CD14-positive monocyte (primary cell): ENCODE measurements at regions not wholly inside any gene's neighbourhood (a gene's known extent, or its start where the extent isn't known, plus 50 kb on each side); places are given as distances from the start of the nearest gene placed in this dataset.

Experiments used
- DNase-seq, 3 donors: peaks; one replicate each; pipeline ENCODE4 v3.0.0-alpha.2; 2011 to 2022
- H2AFZ ChIP-seq: 2 replicates; pipeline ENCODE4 v1.6.0; 2012; ENCODE audit warnings: mild to moderate bottlenecking, low read depth, low read length, inconsistent platforms; ENCODE audit not compliant: insufficient read depth, poor library complexity, severe bottlenecking
- H3K27ac ChIP-seq, 2 donors: 1 replicate in 1 of 2; 2 replicates in 1 of 2; pipeline ENCODE4 v1.5.1; 2012 to 2013; ENCODE audit warnings: low read length in 2 of 2, control low read depth in 1 of 2, inconsistent platforms in 1 of 2, low read depth in 1 of 2, mild to moderate bottlenecking in 1 of 2
- H3K27me3 ChIP-seq, 2 donors: one replicate each; pipeline versions ENCODE4 v1.6.0 to v1.6.1; 2011 to 2013; ENCODE audit warnings: low read length in 2 of 2; ENCODE audit not compliant: control insufficient read depth in 2 of 2, insufficient read depth in 2 of 2
- H3K36me3 ChIP-seq, 2 donors: replicated peaks in 1 of 2; 1 replicate in 1 of 2; 2 replicates in 1 of 2; pipeline versions ENCODE4 v1.5.1 to v1.6.1; 2012 to 2013; ENCODE audit warnings: low read length in 2 of 2, control low read depth in 1 of 2, inconsistent platforms in 1 of 2, mild to moderate bottlenecking in 1 of 2; ENCODE audit not compliant: insufficient read depth in 2 of 2, control insufficient read depth in 1 of 2
- H3K4me1 ChIP-seq, 2 donors: 1 replicate in 1 of 2; 2 replicates in 1 of 2; pipeline versions ENCODE4 v1.5.1 to v1.6.1; 2012 to 2013; ENCODE audit warnings: low read length in 2 of 2, control low read depth in 1 of 2, inconsistent platforms in 1 of 2, mild to moderate bottlenecking in 1 of 2, moderate library complexity in 1 of 2; ENCODE audit not compliant: insufficient read depth in 2 of 2, control insufficient read depth in 1 of 2
- H3K4me2 ChIP-seq: replicated peaks from 2 replicates; pipeline ENCODE3; 2012; ENCODE audit warnings: low read length, moderate library complexity, mild to moderate bottlenecking; ENCODE audit not compliant: poor library complexity, severe bottlenecking; ENCODE audit errors: extremely low read depth
- H3K4me3 ChIP-seq, 3 experiments: fragments of 200-600 bp in 1 of 3; sonication (generic) in 1 of 3; replicated peaks in 1 of 3; 1 replicate in 2 of 3; 2 replicates in 1 of 3; pipeline ENCODE4 v1.5.1; 2011 to 2013; ENCODE audit warnings: low read length in 3 of 3, mild to moderate bottlenecking in 3 of 3, control low read depth in 2 of 3, low read depth in 2 of 3, inconsistent platforms in 1 of 3, moderate library complexity in 1 of 3
- H3K79me2 ChIP-seq: 2 replicates; pipeline ENCODE4 v1.6.0; 2012; ENCODE audit warnings: mild to moderate bottlenecking, control low read depth, inconsistent platforms, low read length, moderate library complexity; ENCODE audit not compliant: insufficient read depth
- H3K9ac ChIP-seq: 2 replicates; pipeline ENCODE4 v1.6.0; 2017; ENCODE audit warnings: low read length, mild to moderate bottlenecking; ENCODE audit not compliant: insufficient read depth, poor library complexity, severe bottlenecking
- H3K9me3 ChIP-seq, 2 donors: replicated peaks in 1 of 2; 1 replicate in 1 of 2; 2 replicates in 1 of 2; pipeline versions ENCODE4 v1.5.1 to v1.6.1; 2012 to 2013; ENCODE audit warnings: low read length in 2 of 2, control low read depth in 1 of 2; ENCODE audit not compliant: control insufficient read depth in 1 of 2, insufficient read depth in 1 of 2
- H4K20me1 ChIP-seq: 2 replicates; pipeline ENCODE4 v1.6.0; 2012; ENCODE audit warnings: mild to moderate bottlenecking, low read length, control low read depth, moderate library complexity; ENCODE audit not compliant: insufficient read depth
- H3K27ac Mint-ChIP-seq, 7 donors: one replicate each; pipeline ENCODE4 v1.8.0; 2020; ENCODE audit warnings: mild to moderate bottlenecking in 7 of 7, mixed read lengths in 7 of 7, moderate library complexity in 6 of 7, inconsistent platforms in 2 of 7
- H3K27me3 Mint-ChIP-seq, 3 donors: one replicate each; pipeline ENCODE4 v1.8.0; 2021 to 2022; ENCODE audit warnings: low read depth in 3 of 3, mild to moderate bottlenecking in 3 of 3, mixed read lengths in 3 of 3, moderate library complexity in 3 of 3, inconsistent platforms in 1 of 3
- H3K36me3 Mint-ChIP-seq, 2 donors: one replicate each; pipeline ENCODE4 v1.8.0; 2020; ENCODE audit warnings: mixed read lengths in 2 of 2, inconsistent platforms in 1 of 2, mild to moderate bottlenecking in 1 of 2
- H3K4me1 Mint-ChIP-seq: one replicate; pipeline ENCODE4 v1.8.0; 2020; ENCODE audit warnings: mild to moderate bottlenecking, mixed read lengths
- H3K4me3 Mint-ChIP-seq, 2 donors: one replicate each; pipeline ENCODE4 v1.8.0; 2020; ENCODE audit warnings: mild to moderate bottlenecking in 2 of 2, mixed read lengths in 2 of 2, moderate library complexity in 1 of 2
- H3K9me3 Mint-ChIP-seq, 7 donors: one replicate each; pipeline ENCODE4 v1.8.0; 2020 to 2022; ENCODE audit warnings: mixed read lengths in 7 of 7, mild to moderate bottlenecking in 6 of 7, moderate library complexity in 6 of 7, inconsistent platforms in 2 of 7
- WGBS: methylation state at CpG from one replicate; pipeline ENCODE4 v1.1.5; 2013; ENCODE audit warnings: missing lambda C conversion rate; ENCODE audit not compliant: insufficient coverage; 5-methylcytosine and 5-hydroxymethylcytosine counted together
- intact Hi-C, 2 donors: fragments of 100-400 bp; cut with micrococcal nuclease; formaldehyde crosslinking; loops; one replicate each; pipeline versions ENCODE4 v1.15.0 to v1.15.1; 2023
- TF ChIP-seq, protein P1 (sequence below): fragments of 200-600 bp; IDR thresholded peaks from one replicate; pipeline ENCODE4 v1.8.0; 2022; ENCODE audit warnings: antibody characterized with exemption, mild to moderate bottlenecking

DNA sequence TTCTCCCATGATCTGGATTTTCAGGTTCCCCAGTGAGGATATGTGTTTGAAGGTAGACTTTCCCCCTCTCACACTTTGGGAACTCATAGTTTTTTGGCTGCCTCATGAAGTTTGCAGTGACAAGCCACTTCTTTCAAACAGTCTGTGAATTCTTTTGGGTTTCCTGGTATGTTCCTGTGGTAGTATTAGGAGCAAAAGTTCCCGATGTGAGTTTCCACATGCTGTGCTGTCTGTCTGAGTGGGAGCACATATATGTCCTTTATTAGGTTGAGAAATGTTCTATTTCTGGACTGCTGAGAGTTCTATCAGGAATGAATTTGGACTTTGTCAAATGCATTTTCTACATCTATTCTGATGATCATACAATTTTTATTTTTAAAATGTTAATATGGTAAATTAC is 273.2 kb upstream of the TARS1 start:
- no peaks in the 10 kb centered on the region for H3K4me1 Mint-ChIP-seq
- TF ChIP-seq, protein P1, sequence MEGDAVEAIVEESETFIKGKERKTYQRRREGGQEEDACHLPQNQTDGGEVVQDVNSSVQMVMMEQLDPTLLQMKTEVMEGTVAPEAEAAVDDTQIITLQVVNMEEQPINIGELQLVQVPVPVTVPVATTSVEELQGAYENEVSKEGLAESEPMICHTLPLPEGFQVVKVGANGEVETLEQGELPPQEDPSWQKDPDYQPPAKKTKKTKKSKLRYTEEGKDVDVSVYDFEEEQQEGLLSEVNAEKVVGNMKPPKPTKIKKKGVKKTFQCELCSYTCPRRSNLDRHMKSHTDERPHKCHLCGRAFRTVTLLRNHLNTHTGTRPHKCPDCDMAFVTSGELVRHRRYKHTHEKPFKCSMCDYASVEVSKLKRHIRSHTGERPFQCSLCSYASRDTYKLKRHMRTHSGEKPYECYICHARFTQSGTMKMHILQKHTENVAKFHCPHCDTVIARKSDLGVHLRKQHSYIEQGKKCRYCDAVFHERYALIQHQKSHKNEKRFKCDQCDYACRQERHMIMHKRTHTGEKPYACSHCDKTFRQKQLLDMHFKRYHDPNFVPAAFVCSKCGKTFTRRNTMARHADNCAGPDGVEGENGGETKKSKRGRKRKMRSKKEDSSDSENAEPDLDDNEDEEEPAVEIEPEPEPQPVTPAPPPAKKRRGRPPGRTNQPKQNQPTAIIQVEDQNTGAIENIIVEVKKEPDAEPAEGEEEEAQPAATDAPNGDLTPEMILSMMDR, result no peak
- H3K4me2 ChIP-seq, result no peak overlapping the region
- no peak overlapping the region for H3K27ac Mint-ChIP-seq
- H3K79me2 ChIP-seq, result no peaks in the 10 kb centered on the region
- no peak overlapping the region for H2AFZ ChIP-seq
- peaks cover 8 to 35% (median 25%) of the 10 kb centered on the region in 7 donors for H3K9me3 Mint-ChIP-seq
- WGBS, result no CpG with 5 or more reads among the region's 1 CpG
- no peaks in the 10 kb centered on the region for H4K20me1 ChIP-seq
- no peaks in the 10 kb centered on the region for H3K36me3 Mint-ChIP-seq
- DNase-seq, result no peak
- intact Hi-C loops, result no loop called here
- H3K4me1 ChIP-seq, result no peaks in the 10 kb centered on the region
- H3K9me3 ChIP-seq, result peaks cover 18 to 25% of the 10 kb centered on the region in 2 donors
- H3K27ac ChIP-seq, result no peak overlapping the region
- no peak overlapping the region for H3K9ac ChIP-seq
- H3K27me3 Mint-ChIP-seq, result no peaks in the 10 kb centered on the region
- H3K27me3 ChIP-seq, result no peaks in the 10 kb centered on the region
- H3K4me3 ChIP-seq, result no peak overlapping the region
- H3K4me3 Mint-ChIP-seq, result no peak overlapping the region
- H3K36me3 ChIP-seq, result no peaks in the 10 kb centered on the region

DNA sequence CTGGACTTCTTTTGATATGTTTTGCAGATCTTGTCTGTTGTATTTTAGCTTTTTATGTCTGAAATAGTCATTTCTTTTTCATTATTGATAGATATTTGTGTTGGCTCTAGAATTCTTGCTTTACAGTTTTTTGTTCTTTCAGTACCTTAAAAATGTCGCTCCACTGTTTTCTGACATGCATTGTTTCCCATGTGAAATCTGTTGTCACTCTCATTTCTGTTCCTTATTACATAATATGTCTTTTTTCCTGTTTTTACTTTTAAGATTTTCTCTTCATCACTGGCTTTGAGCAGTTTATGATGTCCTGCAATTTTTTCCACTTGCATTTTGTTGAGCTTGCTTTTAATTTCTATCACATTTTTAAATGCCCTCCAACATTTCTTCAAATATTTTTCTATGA is 270.4 kb upstream of the TARS1 start:
- no peak overlapping the region for H3K4me3 Mint-ChIP-seq
- no peak overlapping the region for H3K27ac ChIP-seq
- peaks cover 8 to 34% (median 24%) of the 10 kb centered on the region in 7 donors for H3K9me3 Mint-ChIP-seq
- intact Hi-C loops, result no loop called here
- no peak for DNase-seq
- no peak overlapping the region for H3K27ac Mint-ChIP-seq
- H3K4me3 ChIP-seq, result no peak overlapping the region
- H3K27me3 Mint-ChIP-seq, result no peaks in the 10 kb centered on the region
- H3K79me2 ChIP-seq, result no peaks in the 10 kb centered on the region
- peaks cover 18 to 25% of the 10 kb centered on the region in 2 donors for H3K9me3 ChIP-seq
- H3K36me3 Mint-ChIP-seq, result no peaks in the 10 kb centered on the region
- no CpG with 5 or more reads among the region's 1 CpG for WGBS
- H3K4me1 Mint-ChIP-seq, result no peaks in the 10 kb centered on the region
- no peaks in the 10 kb centered on the region for H4K20me1 ChIP-seq
- no peak overlapping the region for H3K4me2 ChIP-seq
- no peak overlapping the region for H3K9ac ChIP-seq
- no peak overlapping the region for H2AFZ ChIP-seq
- no peaks in the 10 kb centered on the region for H3K36me3 ChIP-seq
- H3K4me1 ChIP-seq, result no peaks in the 10 kb centered on the region
- no peaks in the 10 kb centered on the region for H3K27me3 ChIP-seq
- TF ChIP-seq, protein P1, result no peak
